ENCODE measurements at regions not wholly inside any gene's neighbourhood (a gene's known extent, or its start where the extent isn't known, plus 50 kb on each side); places are given as distances from the start of the nearest gene placed in this dataset.

DNA sequence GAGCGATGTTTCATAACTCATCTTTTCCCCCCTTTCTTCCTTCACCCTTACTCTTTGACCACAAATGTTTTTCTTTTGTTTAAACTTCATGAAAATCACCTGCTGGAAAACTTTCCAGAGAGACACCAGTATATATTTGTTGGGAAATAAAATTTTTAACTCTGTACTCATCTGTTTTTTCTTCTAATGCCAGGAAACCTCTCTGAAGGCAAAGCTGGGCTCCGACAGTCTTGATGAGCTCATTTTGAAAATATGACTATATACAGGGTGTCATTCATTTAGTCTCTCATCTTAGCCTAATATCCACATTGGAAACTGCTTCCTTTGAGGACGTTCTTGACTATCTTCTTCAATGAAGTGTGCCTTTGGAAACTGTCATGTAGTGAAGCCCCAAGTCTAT lies 339.6 kb upstream of the ROBO2 start:
- TF ChIP-seq, protein P1, sequence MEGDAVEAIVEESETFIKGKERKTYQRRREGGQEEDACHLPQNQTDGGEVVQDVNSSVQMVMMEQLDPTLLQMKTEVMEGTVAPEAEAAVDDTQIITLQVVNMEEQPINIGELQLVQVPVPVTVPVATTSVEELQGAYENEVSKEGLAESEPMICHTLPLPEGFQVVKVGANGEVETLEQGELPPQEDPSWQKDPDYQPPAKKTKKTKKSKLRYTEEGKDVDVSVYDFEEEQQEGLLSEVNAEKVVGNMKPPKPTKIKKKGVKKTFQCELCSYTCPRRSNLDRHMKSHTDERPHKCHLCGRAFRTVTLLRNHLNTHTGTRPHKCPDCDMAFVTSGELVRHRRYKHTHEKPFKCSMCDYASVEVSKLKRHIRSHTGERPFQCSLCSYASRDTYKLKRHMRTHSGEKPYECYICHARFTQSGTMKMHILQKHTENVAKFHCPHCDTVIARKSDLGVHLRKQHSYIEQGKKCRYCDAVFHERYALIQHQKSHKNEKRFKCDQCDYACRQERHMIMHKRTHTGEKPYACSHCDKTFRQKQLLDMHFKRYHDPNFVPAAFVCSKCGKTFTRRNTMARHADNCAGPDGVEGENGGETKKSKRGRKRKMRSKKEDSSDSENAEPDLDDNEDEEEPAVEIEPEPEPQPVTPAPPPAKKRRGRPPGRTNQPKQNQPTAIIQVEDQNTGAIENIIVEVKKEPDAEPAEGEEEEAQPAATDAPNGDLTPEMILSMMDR (conservative IDR thresholded peaks at IDR 0.05; ENCODE audit: low read length) = no peak
- TF ChIP-seq EZH2phosphoT487 (IDR thresholded peaks at IDR 0.05; ENCODE audit: borderline replicate concordance) = no peak

All from Loucy (cell line).